Thoracic aorta (tissue), 2 donors: ENCODE measurements at regions not wholly inside any gene's neighbourhood (a gene's known extent, or its start where the extent isn't known, plus 50 kb on each side); places are given as distances from the start of the nearest gene placed in this dataset.

Source experiments
- ATAC-seq: fragments of 150-250 bp; one replicate; pipeline ENCODE4 v1.8.0; 2017; ENCODE audit warnings: low read depth; ENCODE audit not compliant: insufficient number of reproducible peaks, low FRiP score
- DNase-seq: peaks from one replicate; pipeline ENCODE4 v3.0.0-alpha.2; 2020; ENCODE audit warnings: low spot score
- H3K27ac ChIP-seq, 2 donors: fragments of 200-600 bp; sonication (generic); 1 replicate in 1 of 2; 2 replicates in 1 of 2; pipeline ENCODE4 v1.5.1; 2016; ENCODE audit warnings: mild to moderate bottlenecking in 2 of 2, moderate library complexity in 2 of 2
- H3K27me3 ChIP-seq: fragments of 200-600 bp; sonication (generic); replicated peaks from 2 replicates; pipeline ENCODE4 v1.6.0; 2016; ENCODE audit warnings: mild to moderate bottlenecking; ENCODE audit not compliant: insufficient read depth
- H3K36me3 ChIP-seq: fragments of 200-600 bp; sonication (generic); one replicate; pipeline ENCODE4 v1.5.1; 2016
- H3K4me1 ChIP-seq, 2 donors: fragments of 200-600 bp; sonication (generic); 1 replicate in 1 of 2; 2 replicates in 1 of 2; pipeline versions ENCODE4 v1.5.1 to v1.6.0; 2016; ENCODE audit warnings: low read depth in 2 of 2, mild to moderate bottlenecking in 1 of 2; ENCODE audit not compliant: control insufficient read depth in 1 of 2
- H3K4me3 ChIP-seq: fragments of 200-600 bp; sonication (generic); 2 replicates; pipeline ENCODE4 v1.5.1; 2016; ENCODE audit warnings: mild to moderate bottlenecking
- H3K9me3 ChIP-seq: fragments of 200-600 bp; sonication (generic); 2 replicates; pipeline ENCODE4 v1.5.1; 2016
- TF ChIP-seq, protein P1 (sequence below): fragments of 200-600 bp; sonication (generic); IDR thresholded peaks from one replicate; pipeline ENCODE4 v1.5.1; 2019; ENCODE audit warnings: antibody characterized with exemption

DNA sequence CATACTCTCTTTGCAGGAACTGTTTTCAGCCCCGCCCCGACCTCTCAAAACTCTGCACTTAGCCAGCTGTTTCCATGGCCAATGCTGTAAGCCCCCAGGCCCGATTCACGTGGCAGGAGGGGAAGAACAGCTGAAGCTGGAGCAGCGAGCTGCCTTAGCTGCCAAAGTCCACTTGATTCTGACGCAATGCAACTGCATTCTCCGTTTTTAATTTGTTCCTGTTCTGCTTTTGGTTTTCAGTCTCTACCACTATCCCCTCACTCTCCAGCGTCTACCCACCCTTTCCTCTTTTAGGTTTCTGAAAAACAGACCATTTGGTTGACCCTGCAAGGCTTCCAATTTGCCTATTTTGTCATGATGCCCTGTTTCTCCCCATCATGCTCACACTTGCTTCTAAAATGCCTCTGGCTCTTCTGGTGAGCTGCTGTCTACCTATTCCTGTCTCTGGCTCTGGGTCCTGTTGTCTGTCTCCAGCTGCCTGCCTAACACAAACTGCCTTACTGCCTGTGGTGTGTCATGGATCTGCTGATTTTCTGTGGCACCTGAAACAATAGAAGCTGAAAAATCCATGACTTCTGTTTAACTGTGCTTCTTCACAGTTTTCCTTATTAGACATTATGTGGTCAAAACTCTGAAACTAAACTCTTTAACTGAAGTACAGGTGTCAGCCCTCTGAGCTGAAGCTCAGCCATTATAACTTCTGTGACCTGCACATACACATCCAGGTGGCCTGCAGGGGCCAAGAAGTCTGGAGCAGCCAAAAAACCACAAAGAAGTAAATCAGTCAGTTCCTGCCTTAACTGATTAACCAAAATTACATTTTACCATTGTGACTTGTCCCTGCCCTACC lies 160.5 kb upstream of the AGTR2 start:
- no peak for ATAC-seq
- H3K27ac ChIP-seq = no peak overlapping the region
- no peaks in the 10 kb centered on the region for H3K27me3 ChIP-seq
- H3K4me3 ChIP-seq = no peak overlapping the region
- H3K9me3 ChIP-seq = no peaks in the 10 kb centered on the region
- no peaks in the 10 kb centered on the region for H3K4me1 ChIP-seq
- H3K36me3 ChIP-seq = no peaks in the 10 kb centered on the region
- TF ChIP-seq, protein P1, sequence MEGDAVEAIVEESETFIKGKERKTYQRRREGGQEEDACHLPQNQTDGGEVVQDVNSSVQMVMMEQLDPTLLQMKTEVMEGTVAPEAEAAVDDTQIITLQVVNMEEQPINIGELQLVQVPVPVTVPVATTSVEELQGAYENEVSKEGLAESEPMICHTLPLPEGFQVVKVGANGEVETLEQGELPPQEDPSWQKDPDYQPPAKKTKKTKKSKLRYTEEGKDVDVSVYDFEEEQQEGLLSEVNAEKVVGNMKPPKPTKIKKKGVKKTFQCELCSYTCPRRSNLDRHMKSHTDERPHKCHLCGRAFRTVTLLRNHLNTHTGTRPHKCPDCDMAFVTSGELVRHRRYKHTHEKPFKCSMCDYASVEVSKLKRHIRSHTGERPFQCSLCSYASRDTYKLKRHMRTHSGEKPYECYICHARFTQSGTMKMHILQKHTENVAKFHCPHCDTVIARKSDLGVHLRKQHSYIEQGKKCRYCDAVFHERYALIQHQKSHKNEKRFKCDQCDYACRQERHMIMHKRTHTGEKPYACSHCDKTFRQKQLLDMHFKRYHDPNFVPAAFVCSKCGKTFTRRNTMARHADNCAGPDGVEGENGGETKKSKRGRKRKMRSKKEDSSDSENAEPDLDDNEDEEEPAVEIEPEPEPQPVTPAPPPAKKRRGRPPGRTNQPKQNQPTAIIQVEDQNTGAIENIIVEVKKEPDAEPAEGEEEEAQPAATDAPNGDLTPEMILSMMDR = no peak
- DNase-seq = no peak

DNA sequence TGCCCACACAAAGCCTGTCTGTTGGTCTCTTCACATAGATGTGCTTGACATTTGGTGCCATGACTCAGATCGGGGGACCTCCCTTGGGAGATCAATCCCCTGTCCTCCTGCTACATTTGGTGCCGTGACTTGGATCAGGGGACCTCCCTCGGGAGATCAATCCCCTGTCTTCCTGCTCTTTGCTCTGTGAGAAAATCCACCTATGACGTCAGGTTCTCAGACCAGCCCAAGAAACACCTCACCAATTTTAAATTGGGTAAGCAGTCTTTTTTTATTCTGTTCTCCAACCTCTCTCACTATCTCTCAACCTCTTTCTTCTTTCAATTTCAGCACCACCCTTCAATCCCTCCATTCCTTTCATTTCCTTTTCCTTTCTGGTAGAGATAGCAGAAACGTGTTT lies 159.6 kb upstream of the AGTR2 start:
- no peak for ATAC-seq
- Histone ChIP-seq H3K27ac (no peak overlapping the region), H3K36me3 (no peaks in the 10 kb centered on the region), H3K4me3 (no peak overlapping the region), H3K9me3 (no peaks in the 10 kb centered on the region), H3K27me3 (no peaks in the 10 kb centered on the region), H3K4me1 (no peaks in the 10 kb centered on the region)
- TF ChIP-seq, protein P1 = no peak
- no peak for DNase-seq

DNA sequence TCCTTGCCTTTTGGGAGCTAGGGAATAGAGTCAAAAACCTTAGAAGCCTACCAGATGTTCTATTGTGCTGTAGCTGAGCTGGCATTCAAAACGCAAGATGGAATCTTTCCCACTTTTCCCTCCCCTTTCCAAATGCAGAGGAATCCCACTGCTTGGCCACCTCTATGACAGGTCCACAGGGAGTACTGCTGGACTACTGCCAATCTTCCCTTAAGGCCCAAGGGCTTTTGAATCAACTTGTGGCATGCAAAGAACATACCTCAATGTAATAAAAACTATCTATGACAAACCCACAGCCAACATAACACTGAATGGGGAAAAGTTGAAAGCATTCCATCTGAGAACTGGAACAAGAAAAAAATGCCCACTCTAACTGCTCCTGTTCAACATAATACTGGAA lies 139.2 kb upstream of the AGTR2 start:
- ATAC-seq = no peak
- H3K27me3 ChIP-seq = no peaks in the 10 kb centered on the region
- no peaks in the 10 kb centered on the region for H3K4me1 ChIP-seq
- H3K36me3 ChIP-seq = no peaks in the 10 kb centered on the region
- DNase-seq = no peak
- H3K4me3 ChIP-seq = no peak overlapping the region
- H3K9me3 ChIP-seq = no peaks in the 10 kb centered on the region
- TF ChIP-seq, protein P1 = no peak
- no peak overlapping the region for H3K27ac ChIP-seq
